HepG2 (cell line): ENCODE measurements at regions not wholly inside any gene's neighbourhood (a gene's known extent, or its start where the extent isn't known, plus 50 kb on each side); places are given as distances from the start of the nearest gene placed in this dataset.
A peak's percentile ranks its signal among the peaks of the same experiment; 100 is the strongest.

Source experiments
- ATAC-seq: fragments of 200-7000 bp; cut with Tn5 transposase; 3 replicates; pipeline ENCODE4 v1.9.1; 2020; ENCODE audit warnings: mild to moderate bottlenecking, moderate library complexity
- BruUV-seq: library from RNA; stranded (reverse); fragments of 400-500 nt; replicated peaks from 2 replicates; lab custom pipeline; 2021; lab: Mats Ljungman, UMichigan
- CTCF ChIA-PET: fragments of 300-600 bp; formaldehyde crosslinking; extraction: SDS; loops from one replicate; lab custom pipeline; 2021; ENCODE audit warnings: low total read pairs, inconsistent platforms, low intra/inter-chr PET ratio; lab: Yijun Ruan, JAX
- POLR2A ChIA-PET: fragments of 350-600 bp; sonication (Branson Sonifier 250); formaldehyde crosslinking; loops from one replicate; lab custom pipeline; 2020; ENCODE audit warnings: antibody characterized with exemption, inconsistent platforms; lab: Yijun Ruan, JAX
- DNase-seq: peaks from one replicate; pipeline ENCODE4 v3.0.0-alpha.2; 2015; ENCODE audit warnings: low spot score
- FAIRE-seq: peaks from 3 replicates; lab custom pipeline; 2011; peaks lifted over from hg19 to GRCh38; lab: Jason Lieb, UNC
- H2AFZ ChIP-seq: one replicate; pipeline ENCODE4 v1.6.1; 2011; ENCODE audit warnings: low read length, inconsistent platforms
- H3K27ac ChIP-seq: fragments of 300-600 bp; 3 replicates; pipeline ENCODE4 v1.8.0; 2011; ENCODE audit warnings: mixed run types, mild to moderate bottlenecking, mixed read lengths, low read length, inconsistent platforms; ENCODE audit not compliant: insufficient read depth; ENCODE audit errors: extremely low read length
- H3K27me3 ChIP-seq, 2 experiments: fragments of 200-600 bp in 1 of 2; 2 replicates in 1 of 2; 3 replicates in 1 of 2; pipeline versions ENCODE4 v1.6.0 to v1.8.0; 2011; ENCODE audit warnings: low read length in 2 of 2, mild to moderate bottlenecking in 2 of 2, moderate library complexity in 2 of 2, inconsistent platforms in 1 of 2; ENCODE audit not compliant: insufficient read depth in 2 of 2, control insufficient read depth in 1 of 2
- H3K36me3 ChIP-seq, 2 experiments: fragments of 200-600 bp in 1 of 2; replicated peaks in 1 of 2; 2 replicates in 1 of 2; 3 replicates in 1 of 2; pipeline versions ENCODE4 v1.5.1 to v1.8.0; 2011; ENCODE audit warnings: low read length in 2 of 2, inconsistent platforms in 1 of 2; ENCODE audit not compliant: insufficient read depth in 2 of 2, control insufficient read depth in 1 of 2
- H3K4me1 ChIP-seq: 2 replicates; pipeline ENCODE4 v1.5.1; 2012; ENCODE audit warnings: low read length, inconsistent platforms; ENCODE audit not compliant: insufficient read depth
- H3K4me2 ChIP-seq: 2 replicates; pipeline ENCODE4 v1.6.0; 2011; ENCODE audit warnings: low read depth, low read length, inconsistent platforms
- H3K4me3 ChIP-seq, 3 experiments: fragments of 200-600 bp in 1 of 3; sonication (generic), shearing (Covaris generic) in 1 of 3; replicated peaks in 1 of 3; 2 replicates each; pipeline ENCODE4 v1.5.1; 2011 to 2016; ENCODE audit warnings: low read length in 3 of 3, inconsistent platforms in 2 of 3, low read depth in 2 of 3, mild to moderate bottlenecking in 2 of 3, control low read depth in 1 of 3, mixed read lengths in 1 of 3; ENCODE audit not compliant: insufficient read depth in 1 of 3
- H3K79me2 ChIP-seq: one replicate; pipeline ENCODE4 v1.6.1; 2011; ENCODE audit warnings: low read length, inconsistent platforms; ENCODE audit not compliant: insufficient read depth
- H3K9ac ChIP-seq: 2 replicates; pipeline ENCODE4 v1.6.0; 2011; ENCODE audit warnings: mild to moderate bottlenecking, low read depth, low read length, inconsistent platforms; ENCODE audit not compliant: insufficient read depth
- H3K9me3 ChIP-seq: 2 replicates; pipeline ENCODE4 v1.5.1; 2012; ENCODE audit warnings: mild to moderate bottlenecking, low read length
- H4K20me1 ChIP-seq: 2 replicates; pipeline ENCODE4 v1.6.0; 2011; ENCODE audit warnings: inconsistent platforms, mild to moderate bottlenecking, low read length, moderate library complexity; ENCODE audit not compliant: insufficient read depth
- CHD2 ChIP-seq: IDR thresholded peaks from 2 replicates; pipeline ENCODE4 v1.6.1; 2011; ENCODE audit warnings: low read depth, low read length, improper control_type of control experiment
- HOXA3 ChIP-seq: sonication (generic); formaldehyde crosslinking; IDR thresholded peaks from 2 replicates; pipeline ENCODE4 v1.5.0; 2020; ENCODE audit warnings: missing genetic modification reagents
- NR2F1 ChIP-seq, 2 experiments: fragments of 450-650 bp in 1 of 2; formaldehyde crosslinking in 1 of 2; IDR thresholded peaks; 2 replicates each; pipeline versions ENCODE4 v1.5.0 to v1.6.1; 2016 to 2020; ENCODE audit warnings: mild to moderate bottlenecking in 1 of 2, missing compliant biosample characterization in 1 of 2, missing genetic modification reagents in 1 of 2, moderate library complexity in 1 of 2
- ZMYM4 ChIP-seq: sonication (generic); formaldehyde crosslinking; IDR thresholded peaks from 2 replicates; pipeline ENCODE4 v1.8.1; 2023; ENCODE audit warnings: mild to moderate bottlenecking, missing genetic modification reagents
- WGBS: methylation state at CpG from one replicate; pipeline ENCODE4 v1.1.6; 2017; ENCODE audit warnings: low lambda C conversion rate; 5-methylcytosine and 5-hydroxymethylcytosine counted together
- in situ Hi-C: cut with HindIII; loops from 2 replicates; pipeline ENCODE4 v1.10.0; 2017; ENCODE audit warnings: low pct_unique_long_range_greater_than_20kb; ENCODE audit not compliant: extremely low pct_ligation_motif_present
- intact Hi-C: fragments of 100-400 bp; cut with micrococcal nuclease; formaldehyde crosslinking; loops from one replicate; pipeline ENCODE4 v1.10.0; 2022; ENCODE audit not compliant: unreplicated experiment
- TF ChIP-seq, protein P1 (sequence below): sonication (generic); formaldehyde crosslinking; IDR thresholded peaks from 2 replicates; pipeline ENCODE4 v1.5.0; 2020; ENCODE audit warnings: missing genetic modification reagents
- TF ChIP-seq, protein P2 (sequence below): sonication (generic); formaldehyde crosslinking; IDR thresholded peaks from 2 replicates; pipeline ENCODE4 v1.8.0; 2022; ENCODE audit warnings: mild to moderate bottlenecking, missing genetic modification reagents, borderline replicate concordance
- TF ChIP-seq, protein P3 (sequence below), 2 experiments: sonication (generic) in 1 of 2; formaldehyde crosslinking in 1 of 2; IDR thresholded peaks; 2 replicates each; pipeline versions ENCODE4 v1.4.0 to v1.6.1; 2018 to 2020; ENCODE audit warnings: missing genetic modification reagents in 2 of 2, borderline replicate concordance in 1 of 2, low read depth in 1 of 2, mild to moderate bottlenecking in 1 of 2, missing biosample characterization in 1 of 2
- TF ChIP-seq, protein P4 (sequence below): sonication (generic); formaldehyde crosslinking; IDR thresholded peaks from 2 replicates; pipeline ENCODE4 v1.8.0; 2022; ENCODE audit warnings: missing genetic modification reagents, low read depth, mild to moderate bottlenecking, borderline replicate concordance

DNA sequence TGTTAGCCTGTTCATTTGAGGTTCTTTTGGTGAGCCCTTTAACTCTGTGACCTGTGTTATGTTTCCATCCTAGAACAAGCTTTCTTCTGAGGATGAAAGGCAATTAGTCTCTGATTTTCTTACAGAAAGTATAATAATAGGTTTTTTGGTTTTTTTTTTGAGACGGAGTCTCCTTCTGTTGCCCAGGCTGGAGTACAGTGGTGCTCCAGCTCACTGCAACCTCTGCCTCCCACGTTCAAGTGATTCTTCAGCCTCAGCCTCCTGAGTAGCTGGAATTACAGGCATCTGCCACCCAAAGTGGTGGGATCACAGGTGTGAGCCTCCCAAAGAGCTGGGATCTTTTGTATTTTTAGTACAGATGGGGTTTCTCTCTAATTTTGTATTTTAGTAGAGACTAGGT is 52.7 kb upstream of the SYNE2 start:
- Histone ChIP-seq H3K9me3 (no peaks in the 10 kb centered on the region), H4K20me1 (no peaks in the 10 kb centered on the region), H3K4me3 (no peak overlapping the region), H3K9ac (no peak overlapping the region), H3K4me2 (peak overlapping the region; percentile 62), H3K79me2 (no peaks in the 10 kb centered on the region), H3K36me3 (no peaks in the 10 kb centered on the region), H3K27ac (no peak overlapping the region), H3K4me1 (peaks cover 4% of the 10 kb centered on the region; the same call in 1 of the 2 replicates), H3K27me3 (no peaks in the 10 kb centered on the region), H2AFZ (peak overlapping the region; percentile 54)
- in situ Hi-C loops (no loop called here), intact Hi-C loops (no loop called here)
- 24% methylated on average over 2 of the region's 2 CpGs for WGBS
- no peak for TF ChIP-seq HOXA3 (CRISPR knock-in tag)
- TF ChIP-seq, protein P1, sequence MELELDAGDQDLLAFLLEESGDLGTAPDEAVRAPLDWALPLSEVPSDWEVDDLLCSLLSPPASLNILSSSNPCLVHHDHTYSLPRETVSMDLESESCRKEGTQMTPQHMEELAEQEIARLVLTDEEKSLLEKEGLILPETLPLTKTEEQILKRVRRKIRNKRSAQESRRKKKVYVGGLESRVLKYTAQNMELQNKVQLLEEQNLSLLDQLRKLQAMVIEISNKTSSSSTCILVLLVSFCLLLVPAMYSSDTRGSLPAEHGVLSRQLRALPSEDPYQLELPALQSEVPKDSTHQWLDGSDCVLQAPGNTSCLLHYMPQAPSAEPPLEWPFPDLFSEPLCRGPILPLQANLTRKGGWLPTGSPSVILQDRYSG (CRISPR knock-in tag): no peak
- TF ChIP-seq CHD2: no peak
- TF ChIP-seq ZMYM4 (CRISPR knock-in tag): no peak
- TF ChIP-seq, protein P2, sequence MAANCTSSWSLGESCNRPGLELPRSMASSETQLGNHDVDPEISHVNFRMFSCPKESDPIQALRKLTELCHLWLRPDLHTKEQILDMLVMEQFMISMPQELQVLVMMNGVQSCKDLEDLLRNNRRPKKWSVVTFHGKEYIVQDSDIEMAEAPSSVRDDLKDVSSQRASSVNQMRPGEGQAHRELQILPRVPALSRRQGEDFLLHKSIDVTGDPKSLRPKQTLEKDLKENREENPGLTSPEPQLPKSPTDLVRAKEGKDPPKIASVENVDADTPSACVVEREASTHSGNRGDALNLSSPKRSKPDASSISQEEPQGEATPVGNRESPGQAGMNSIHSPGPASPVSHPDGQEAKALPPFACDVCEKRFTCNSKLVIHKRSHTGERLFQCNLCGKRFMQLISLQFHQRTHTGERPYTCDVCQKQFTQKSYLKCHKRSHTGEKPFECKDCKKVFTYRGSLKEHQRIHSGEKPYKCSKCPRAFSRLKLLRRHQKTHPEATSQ: no peak
- TF ChIP-seq, protein P3, sequence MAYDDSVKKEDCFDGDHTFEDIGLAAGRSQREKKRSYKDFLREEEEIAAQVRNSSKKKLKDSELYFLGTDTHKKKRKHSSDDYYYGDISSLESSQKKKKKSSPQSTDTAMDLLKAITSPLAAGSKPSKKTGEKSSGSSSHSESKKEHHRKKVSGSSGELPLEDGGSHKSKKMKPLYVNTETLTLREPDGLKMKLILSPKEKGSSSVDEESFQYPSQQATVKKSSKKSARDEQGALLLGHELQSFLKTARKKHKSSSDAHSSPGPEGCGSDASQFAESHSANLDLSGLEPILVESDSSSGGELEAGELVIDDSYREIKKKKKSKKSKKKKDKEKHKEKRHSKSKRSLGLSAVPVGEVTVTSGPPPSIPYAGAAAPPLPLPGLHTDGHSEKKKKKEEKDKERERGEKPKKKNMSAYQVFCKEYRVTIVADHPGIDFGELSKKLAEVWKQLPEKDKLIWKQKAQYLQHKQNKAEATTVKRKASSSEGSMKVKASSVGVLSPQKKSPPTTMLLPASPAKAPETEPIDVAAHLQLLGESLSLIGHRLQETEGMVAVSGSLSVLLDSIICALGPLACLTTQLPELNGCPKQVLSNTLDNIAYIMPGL (CRISPR knock-in tag; IDR thresholded peaks at IDR 0.05; ENCODE audit: borderline replicate concordance in 1 of 2, low read depth in 1 of 2): no peak
- no peak for TF ChIP-seq NR2F1 (CRISPR knock-in tag; IDR thresholded peaks at IDR 0.05)
- TF ChIP-seq, protein P4, sequence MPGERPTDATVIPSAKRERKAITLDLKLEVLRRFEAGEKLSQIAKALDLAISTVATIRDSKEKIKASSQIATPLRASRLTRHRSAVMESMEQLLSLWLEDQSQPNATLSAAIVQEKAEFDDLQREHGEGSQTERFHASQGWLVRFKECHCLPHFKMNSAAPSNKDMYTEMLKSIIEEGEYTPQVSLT (CRISPR knock-in tag): no peak
- FAIRE-seq (no peak), DNase-seq (no peak), ATAC-seq (no peak)
- ChIA-PET POLR2A (interaction anchor here (0.6 kb wide), 1 partner anchor 38 kb away, joined by 3 read pairs; no protein-coding TSS in a partner anchor), CTCF (interaction anchor here (0.7 to 2.9 kb wide), 2 partner anchors 494 to 504 kb away, joined by 3 to 15 read pairs; partner anchors contain the start of gene ESR2)
- no TSS peak for BruUV-seq
